GM12892 (cell line): ENCODE measurements at regions not wholly inside any gene's neighbourhood (a gene's known extent, or its start where the extent isn't known, plus 50 kb on each side); places are given as distances from the start of the nearest gene placed in this dataset.

Experiments
- POLR2A ChIP-seq: IDR thresholded peaks from 2 replicates; pipeline ENCODE4 v1.6.1; 2011; ENCODE audit warnings: low read depth, low read length, control low read depth
- POLR2AphosphoS5 ChIP-seq: IDR thresholded peaks from 2 replicates; pipeline ENCODE4 v1.6.1; 2011; ENCODE audit warnings: low read depth, low read length, control low read depth

GRCh38 chr11:112392904-112393303 is 132.2 kb upstream of the PLET1 start:
- no peak for TF ChIP-seq POLR2AphosphoS5
- no peak for TF ChIP-seq POLR2A
